DOHH2 (cell line): ENCODE measurements at regions not wholly inside any gene's neighbourhood (a gene's known extent, or its start where the extent isn't known, plus 50 kb on each side); places are given as distances from the start of the nearest gene placed in this dataset.

Source experiments
- EZH2phosphoT487 ChIP-seq: fragments of 200-600 bp; sonication (generic); IDR thresholded peaks from 2 replicates; pipeline ENCODE4 v1.6.1; 2017; ENCODE audit warnings: borderline replicate concordance, mild to moderate bottlenecking, antibody characterized with exemption, low read length, moderate library complexity, mixed read lengths
- TF ChIP-seq, protein P1 (sequence below): fragments of 200-600 bp; sonication (generic); IDR thresholded peaks from one replicate; pipeline ENCODE4 v1.5.1; 2014; ENCODE audit warnings: antibody characterized with exemption, mild to moderate bottlenecking, low read depth, low read length; ENCODE audit not compliant: poor library complexity, severe bottlenecking

DNA sequence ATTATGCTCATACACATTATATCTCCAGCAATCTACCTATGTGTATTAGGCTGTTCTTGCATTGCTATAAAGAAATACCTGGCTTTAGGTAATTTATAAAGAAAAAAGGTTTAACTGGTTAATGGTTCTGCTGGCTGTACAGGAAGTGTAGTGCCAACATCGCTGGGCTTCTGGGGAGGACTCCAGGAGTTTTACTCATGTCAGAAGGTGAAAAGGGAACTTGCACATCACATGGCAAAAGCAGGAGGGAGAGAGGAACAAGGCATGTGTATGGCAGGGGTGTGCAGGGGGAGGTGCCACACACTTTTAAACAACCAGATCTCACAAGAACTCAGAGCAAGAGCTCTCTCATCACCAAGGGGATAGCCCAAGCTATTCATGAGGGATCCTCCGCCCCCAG, 715.4 kb upstream of the ZEB2 start:
- TF ChIP-seq, protein P1, sequence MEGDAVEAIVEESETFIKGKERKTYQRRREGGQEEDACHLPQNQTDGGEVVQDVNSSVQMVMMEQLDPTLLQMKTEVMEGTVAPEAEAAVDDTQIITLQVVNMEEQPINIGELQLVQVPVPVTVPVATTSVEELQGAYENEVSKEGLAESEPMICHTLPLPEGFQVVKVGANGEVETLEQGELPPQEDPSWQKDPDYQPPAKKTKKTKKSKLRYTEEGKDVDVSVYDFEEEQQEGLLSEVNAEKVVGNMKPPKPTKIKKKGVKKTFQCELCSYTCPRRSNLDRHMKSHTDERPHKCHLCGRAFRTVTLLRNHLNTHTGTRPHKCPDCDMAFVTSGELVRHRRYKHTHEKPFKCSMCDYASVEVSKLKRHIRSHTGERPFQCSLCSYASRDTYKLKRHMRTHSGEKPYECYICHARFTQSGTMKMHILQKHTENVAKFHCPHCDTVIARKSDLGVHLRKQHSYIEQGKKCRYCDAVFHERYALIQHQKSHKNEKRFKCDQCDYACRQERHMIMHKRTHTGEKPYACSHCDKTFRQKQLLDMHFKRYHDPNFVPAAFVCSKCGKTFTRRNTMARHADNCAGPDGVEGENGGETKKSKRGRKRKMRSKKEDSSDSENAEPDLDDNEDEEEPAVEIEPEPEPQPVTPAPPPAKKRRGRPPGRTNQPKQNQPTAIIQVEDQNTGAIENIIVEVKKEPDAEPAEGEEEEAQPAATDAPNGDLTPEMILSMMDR = no peak
- no peak for TF ChIP-seq EZH2phosphoT487
